Coronary artery (tissue), 2 donors: ENCODE measurements at regions not wholly inside any gene's neighbourhood (a gene's known extent, or its start where the extent isn't known, plus 50 kb on each side); places are given as distances from the start of the nearest gene placed in this dataset.
A peak's percentile ranks its signal among the peaks of the same experiment; 100 is the strongest.

Experiments used
- DNase-seq: peaks from one replicate; pipeline ENCODE4 v3.0.0-alpha.2; 2017; ENCODE audit warnings: low spot score
- H3K27ac ChIP-seq, 2 donors: fragments of 200-600 bp; sonication (generic); one replicate each; pipeline ENCODE4 v1.5.1; 2016 to 2019
- H3K4me3 ChIP-seq: fragments of 200-600 bp; sonication (generic); 2 replicates; pipeline ENCODE4 v1.5.1; 2016; ENCODE audit warnings: mild to moderate bottlenecking, moderate library complexity
- CTCF ChIP-seq: fragments of 200-600 bp; sonication (generic); IDR thresholded peaks from one replicate; pipeline ENCODE4 v1.5.1; 2019; ENCODE audit warnings: antibody characterized with exemption

- no peak for DNase-seq
- no peak overlapping the region for H3K27ac ChIP-seq
- no peak for TF ChIP-seq CTCF
- H3K4me3 ChIP-seq: no peak overlapping the region
Measured at GRCh38 chr3:99551520-99551919, 86.9 kb upstream of the COL8A1 start.

GRCh38 chr3:99549957-99550603 is 88.3 kb upstream of the COL8A1 start:
- Histone ChIP-seq H3K4me3 (no peak overlapping the region), H3K27ac (peak overlapping the region in 1 of 2 donors; percentile 28)
- TF ChIP-seq CTCF: no peak
- no peak for DNase-seq

GRCh38 chr3:99549220-99549619 is 89.2 kb upstream of the COL8A1 start:
- TF ChIP-seq CTCF: no peak
- DNase-seq: no peak
- H3K27ac ChIP-seq: no peak overlapping the region

GRCh38 chr3:99548674-99549073 is 89.7 kb upstream of the COL8A1 start:
- no peak overlapping the region for H3K27ac ChIP-seq
- H3K4me3 ChIP-seq: no peak overlapping the region
- TF ChIP-seq CTCF: no peak
- DNase-seq: no peak

More at GRCh38 chr3:99549220-99549619, 89.2 kb upstream of the COL8A1 start:
- H3K4me3 ChIP-seq: no peak overlapping the region

GRCh38 chr3:99545941-99546580 is 92.3 kb upstream of the COL8A1 start:
- H3K27ac ChIP-seq: peak overlapping the region; percentile 5 to 61
- no peak for DNase-seq
- no peak for TF ChIP-seq CTCF
- H3K4me3 ChIP-seq: peak overlapping the region; percentile 21

- peak overlapping the region in 1 of 2 donors; percentile 61 for H3K27ac ChIP-seq
- TF ChIP-seq CTCF: no peak
- H3K4me3 ChIP-seq: no peak overlapping the region
- DNase-seq: no peak
Measured at GRCh38 chr3:99544786-99545281, 93.6 kb upstream of the COL8A1 start.

GRCh38 chr3:99543796-99544195 is 94.6 kb upstream of the COL8A1 start:
- DNase-seq: no peak
- Histone ChIP-seq H3K4me3 (no peak overlapping the region), H3K27ac (peak overlapping the region in 1 of 2 donors; percentile 15)
- no peak for TF ChIP-seq CTCF
